Cardiac muscle cell (in vitro differentiated cells and primary cell): ENCODE measurements at regions not wholly inside any gene's neighbourhood (a gene's known extent, or its start where the extent isn't known, plus 50 kb on each side); places are given as distances from the start of the nearest gene placed in this dataset.

Experiments
- DNase-seq, 2 donors: peaks; one replicate each; pipeline versions ENCODE4 v3.0.0 to v3.0.0-alpha.2; 2010 to 2017; ENCODE audit warnings: low read depth in 1 of 2, low spot score in 1 of 2
- H3K27ac ChIP-seq: fragments of 200-600 bp; sonication (generic); 2 replicates; pipeline ENCODE4 v1.5.1; 2016
- H3K27me3 ChIP-seq: fragments of 200-600 bp; sonication (generic); 2 replicates; pipeline ENCODE4 v1.6.0; 2016; ENCODE audit warnings: control low read depth
- H3K36me3 ChIP-seq: fragments of 200-600 bp; sonication (generic); 2 replicates; pipeline ENCODE4 v1.5.1; 2016; ENCODE audit warnings: control low read depth
- H3K4me1 ChIP-seq: fragments of 200-600 bp; sonication (generic); 2 replicates; pipeline ENCODE4 v1.8.1; 2017; ENCODE audit warnings: low read depth, mild to moderate bottlenecking, mixed run types
- H3K4me3 ChIP-seq: fragments of 200-600 bp; sonication (generic); 2 replicates; pipeline ENCODE4 v1.5.1; 2016; ENCODE audit warnings: mild to moderate bottlenecking
- H3K9me3 ChIP-seq: fragments of 200-600 bp; sonication (generic); 2 replicates; pipeline ENCODE4 v1.5.1; 2017; ENCODE audit warnings: low read depth, mild to moderate bottlenecking, control low read depth
- TF ChIP-seq, protein P1 (sequence below): IDR thresholded peaks from 2 replicates; pipeline ENCODE4 v1.5.1; 2012; ENCODE audit warnings: low read depth, mild to moderate bottlenecking, low read length

DNA sequence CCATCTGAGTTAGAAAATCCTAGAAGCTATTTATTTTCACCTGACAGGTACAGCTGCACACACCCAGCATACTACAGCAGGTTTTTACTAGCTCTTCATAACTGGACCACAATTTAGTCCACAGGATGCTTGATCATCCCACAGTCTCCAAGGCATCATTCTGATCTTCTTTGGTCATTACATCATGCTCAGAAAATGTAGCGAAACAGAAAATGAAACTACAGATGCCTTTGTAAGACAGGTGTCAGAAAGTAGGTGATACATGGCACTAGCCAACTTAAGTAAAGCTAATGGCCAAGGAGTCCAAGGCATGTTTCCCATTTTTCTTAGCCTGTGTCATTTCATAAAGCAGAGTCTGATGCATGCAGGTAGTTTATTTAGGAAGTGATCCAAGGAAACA lies 102.3 kb downstream of the HTR1B start:
- no peaks in the 10 kb centered on the region for H3K27me3 ChIP-seq
- H3K4me3 ChIP-seq: no peak overlapping the region
- H3K27ac ChIP-seq: no peak overlapping the region
- no peaks in the 10 kb centered on the region for H3K36me3 ChIP-seq
- TF ChIP-seq, protein P1, sequence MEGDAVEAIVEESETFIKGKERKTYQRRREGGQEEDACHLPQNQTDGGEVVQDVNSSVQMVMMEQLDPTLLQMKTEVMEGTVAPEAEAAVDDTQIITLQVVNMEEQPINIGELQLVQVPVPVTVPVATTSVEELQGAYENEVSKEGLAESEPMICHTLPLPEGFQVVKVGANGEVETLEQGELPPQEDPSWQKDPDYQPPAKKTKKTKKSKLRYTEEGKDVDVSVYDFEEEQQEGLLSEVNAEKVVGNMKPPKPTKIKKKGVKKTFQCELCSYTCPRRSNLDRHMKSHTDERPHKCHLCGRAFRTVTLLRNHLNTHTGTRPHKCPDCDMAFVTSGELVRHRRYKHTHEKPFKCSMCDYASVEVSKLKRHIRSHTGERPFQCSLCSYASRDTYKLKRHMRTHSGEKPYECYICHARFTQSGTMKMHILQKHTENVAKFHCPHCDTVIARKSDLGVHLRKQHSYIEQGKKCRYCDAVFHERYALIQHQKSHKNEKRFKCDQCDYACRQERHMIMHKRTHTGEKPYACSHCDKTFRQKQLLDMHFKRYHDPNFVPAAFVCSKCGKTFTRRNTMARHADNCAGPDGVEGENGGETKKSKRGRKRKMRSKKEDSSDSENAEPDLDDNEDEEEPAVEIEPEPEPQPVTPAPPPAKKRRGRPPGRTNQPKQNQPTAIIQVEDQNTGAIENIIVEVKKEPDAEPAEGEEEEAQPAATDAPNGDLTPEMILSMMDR: no peak
- DNase-seq: no peak
- H3K9me3 ChIP-seq: no peaks in the 10 kb centered on the region
- no peaks in the 10 kb centered on the region for H3K4me1 ChIP-seq

DNA sequence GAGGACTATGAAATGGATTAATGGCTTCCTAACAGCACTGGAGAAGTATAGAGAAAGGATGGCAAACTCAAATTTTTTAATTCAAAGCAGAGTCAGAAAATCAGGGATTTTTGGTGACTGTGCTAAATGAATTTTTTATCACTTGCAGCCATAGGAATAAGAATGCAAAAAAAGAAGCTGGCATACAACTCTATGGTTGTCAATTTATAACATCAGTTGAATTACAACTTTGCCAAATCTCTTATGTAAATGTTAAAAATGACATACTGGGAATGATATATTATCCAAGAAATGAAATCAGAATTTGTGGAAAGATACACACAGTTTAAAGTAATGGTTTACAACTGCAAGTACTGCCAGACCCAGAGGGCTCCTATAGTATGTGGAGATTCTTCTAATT lies 106.5 kb downstream of the HTR1B start:
- no peak for DNase-seq
- Histone ChIP-seq H3K9me3 (no peaks in the 10 kb centered on the region), H3K36me3 (no peaks in the 10 kb centered on the region), H3K4me1 (no peaks in the 10 kb centered on the region), H3K4me3 (no peak overlapping the region), H3K27ac (no peak overlapping the region), H3K27me3 (no peaks in the 10 kb centered on the region)
- TF ChIP-seq, protein P1: no peak

DNA sequence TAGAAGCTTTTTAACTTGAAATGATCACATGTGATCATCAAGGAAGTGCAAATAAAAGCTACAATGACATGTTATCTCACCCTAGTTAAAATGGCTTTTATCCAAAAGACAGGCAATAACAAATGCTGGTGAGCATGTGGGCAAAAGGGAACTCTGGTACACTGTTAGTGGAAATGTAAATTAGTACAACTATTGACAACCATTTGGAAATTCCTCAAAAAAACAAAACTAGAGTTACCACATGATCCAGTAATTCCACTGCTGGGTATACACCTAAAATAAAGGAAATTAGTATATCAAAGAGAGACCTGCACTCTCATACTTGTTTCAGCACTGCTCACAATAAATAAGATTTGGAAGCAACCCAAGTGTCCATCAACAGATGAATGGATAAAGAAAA lies 108.7 kb downstream of the HTR1B start:
- H3K27me3 ChIP-seq: no peaks in the 10 kb centered on the region
- no peak for DNase-seq

DNA sequence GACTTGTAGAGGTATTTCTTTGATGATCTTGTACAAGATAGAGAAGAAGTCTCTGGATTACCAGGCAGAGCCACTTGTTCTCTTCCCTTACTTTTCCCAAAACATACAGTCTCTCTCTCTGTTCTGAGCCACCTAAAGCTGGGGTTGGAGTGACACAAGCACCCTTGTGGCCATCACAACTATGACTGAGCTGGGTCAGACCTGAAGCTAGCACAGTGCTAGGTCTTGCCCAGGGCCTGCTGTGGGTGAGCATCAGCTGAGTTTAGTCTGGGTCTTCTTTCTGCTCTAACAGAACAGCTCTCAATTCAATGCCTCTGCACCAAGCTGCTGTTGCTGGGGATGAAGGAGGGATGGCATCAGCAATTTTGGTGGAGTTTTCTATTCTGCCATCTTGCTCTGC lies 110.2 kb downstream of the HTR1B start:
- no peaks in the 10 kb centered on the region for H3K27me3 ChIP-seq
- TF ChIP-seq, protein P1: no peak
- no peak overlapping the region for H3K27ac ChIP-seq
- DNase-seq: no peak
- no peaks in the 10 kb centered on the region for H3K4me1 ChIP-seq
- no peak overlapping the region for H3K4me3 ChIP-seq
- no peaks in the 10 kb centered on the region for H3K9me3 ChIP-seq
- no peaks in the 10 kb centered on the region for H3K36me3 ChIP-seq

More for the DNA sequence above, 108.7 kb downstream of the HTR1B start:
- no peaks in the 10 kb centered on the region for H3K36me3 ChIP-seq
- no peaks in the 10 kb centered on the region for H3K9me3 ChIP-seq
- H3K4me1 ChIP-seq: no peaks in the 10 kb centered on the region
- no peak overlapping the region for H3K27ac ChIP-seq
- H3K4me3 ChIP-seq: no peak overlapping the region
- TF ChIP-seq, protein P1: no peak

DNA sequence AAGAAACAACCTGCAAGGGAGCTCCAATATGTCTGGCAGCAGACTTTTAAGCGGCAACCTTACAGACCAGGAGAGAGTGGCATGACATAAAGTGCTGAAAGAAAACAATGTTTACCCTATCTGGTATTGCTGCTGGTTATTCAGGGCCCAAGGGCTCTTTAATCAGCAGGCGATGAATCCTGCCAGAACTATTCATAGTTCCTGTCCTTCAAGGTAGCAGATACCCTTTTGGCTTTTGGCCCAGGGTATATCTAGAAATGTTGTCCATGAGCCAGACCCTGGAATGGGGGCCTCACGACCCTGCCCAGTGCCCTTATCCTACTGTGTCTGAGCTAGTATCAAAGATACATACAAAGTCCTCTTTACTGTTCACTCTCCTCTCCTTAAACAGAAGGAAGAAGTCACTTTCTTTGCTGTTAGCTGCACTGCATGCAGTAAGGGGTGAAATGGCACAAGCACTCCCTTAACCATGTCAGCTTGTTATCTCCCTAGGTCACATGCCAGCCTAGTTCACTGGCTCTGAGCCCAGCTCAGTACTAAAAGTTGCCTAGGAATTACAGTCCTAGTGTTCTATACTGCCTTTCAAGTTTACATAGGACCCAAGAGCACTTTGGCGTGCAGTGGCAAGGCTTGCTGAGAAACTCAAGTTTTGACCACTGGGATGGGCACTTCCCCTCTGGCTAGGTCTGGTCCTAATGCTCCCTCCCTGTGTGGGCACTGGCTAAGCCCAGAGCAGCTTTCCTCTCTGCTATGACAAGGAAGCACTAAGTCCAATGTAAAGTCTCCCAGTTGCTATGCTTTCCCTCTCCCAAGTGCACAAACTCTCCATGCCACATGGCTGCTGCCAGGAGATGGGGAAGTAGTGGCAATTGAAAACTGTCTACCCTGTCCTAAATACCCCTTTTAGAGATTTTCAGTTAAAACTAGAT lies 122.0 kb downstream of the HTR1B start:
- no peaks in the 10 kb centered on the region for H3K36me3 ChIP-seq
- no peaks in the 10 kb centered on the region for H3K27me3 ChIP-seq
- peak overlapping the region; percentile 83 for H3K27ac ChIP-seq
- DNase-seq: peak; percentile 54 to 57
- H3K9me3 ChIP-seq: no peaks in the 10 kb centered on the region
- peaks cover 17% of the 10 kb centered on the region for H3K4me1 ChIP-seq
- no peak overlapping the region for H3K4me3 ChIP-seq
- TF ChIP-seq, protein P1: no peak
